ENCODE measurements at regions not wholly inside any gene's neighbourhood (a gene's known extent, or its start where the extent isn't known, plus 50 kb on each side); places are given as distances from the start of the nearest gene placed in this dataset.

DNA sequence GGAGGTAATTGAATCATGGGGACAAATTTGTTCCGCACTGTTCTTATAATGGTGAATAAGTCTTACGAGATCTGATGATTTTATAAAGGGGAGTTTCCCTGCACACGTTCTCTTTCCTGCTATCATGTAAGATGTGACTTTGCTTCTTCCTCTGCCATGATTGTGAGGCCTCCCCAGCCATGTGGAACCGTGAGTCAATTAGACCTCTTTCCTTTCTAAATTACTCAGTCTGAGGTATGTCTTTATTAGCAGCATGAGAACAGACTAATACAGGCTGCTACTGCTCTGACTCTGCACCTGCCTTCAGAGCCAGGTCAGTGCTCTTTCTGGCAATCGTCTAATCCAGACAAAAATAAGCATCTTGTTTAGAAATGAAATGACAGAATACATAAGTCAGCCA lies 479.2 kb upstream of the TUSC1 start:
- Histone ChIP-seq H3K4me3 (replicated peaks; ENCODE audit: insufficient read depth, low read length) (no peak overlapping the region), H3K27me3 (ENCODE audit: insufficient read depth, poor library complexity, severe bottlenecking) (no peaks in the 10 kb centered on the region), H3K27ac (replicated peaks) (no peak overlapping the region)
- no peak for DNase-seq (ENCODE audit: low read depth in 1 of 2, low spot score in 1 of 2)
- TF ChIP-seq, protein P1, sequence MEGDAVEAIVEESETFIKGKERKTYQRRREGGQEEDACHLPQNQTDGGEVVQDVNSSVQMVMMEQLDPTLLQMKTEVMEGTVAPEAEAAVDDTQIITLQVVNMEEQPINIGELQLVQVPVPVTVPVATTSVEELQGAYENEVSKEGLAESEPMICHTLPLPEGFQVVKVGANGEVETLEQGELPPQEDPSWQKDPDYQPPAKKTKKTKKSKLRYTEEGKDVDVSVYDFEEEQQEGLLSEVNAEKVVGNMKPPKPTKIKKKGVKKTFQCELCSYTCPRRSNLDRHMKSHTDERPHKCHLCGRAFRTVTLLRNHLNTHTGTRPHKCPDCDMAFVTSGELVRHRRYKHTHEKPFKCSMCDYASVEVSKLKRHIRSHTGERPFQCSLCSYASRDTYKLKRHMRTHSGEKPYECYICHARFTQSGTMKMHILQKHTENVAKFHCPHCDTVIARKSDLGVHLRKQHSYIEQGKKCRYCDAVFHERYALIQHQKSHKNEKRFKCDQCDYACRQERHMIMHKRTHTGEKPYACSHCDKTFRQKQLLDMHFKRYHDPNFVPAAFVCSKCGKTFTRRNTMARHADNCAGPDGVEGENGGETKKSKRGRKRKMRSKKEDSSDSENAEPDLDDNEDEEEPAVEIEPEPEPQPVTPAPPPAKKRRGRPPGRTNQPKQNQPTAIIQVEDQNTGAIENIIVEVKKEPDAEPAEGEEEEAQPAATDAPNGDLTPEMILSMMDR (IDR thresholded peaks at IDR 0.05; ENCODE audit: insufficient read depth, low read length) = no peak
- TF ChIP-seq, protein P2, sequence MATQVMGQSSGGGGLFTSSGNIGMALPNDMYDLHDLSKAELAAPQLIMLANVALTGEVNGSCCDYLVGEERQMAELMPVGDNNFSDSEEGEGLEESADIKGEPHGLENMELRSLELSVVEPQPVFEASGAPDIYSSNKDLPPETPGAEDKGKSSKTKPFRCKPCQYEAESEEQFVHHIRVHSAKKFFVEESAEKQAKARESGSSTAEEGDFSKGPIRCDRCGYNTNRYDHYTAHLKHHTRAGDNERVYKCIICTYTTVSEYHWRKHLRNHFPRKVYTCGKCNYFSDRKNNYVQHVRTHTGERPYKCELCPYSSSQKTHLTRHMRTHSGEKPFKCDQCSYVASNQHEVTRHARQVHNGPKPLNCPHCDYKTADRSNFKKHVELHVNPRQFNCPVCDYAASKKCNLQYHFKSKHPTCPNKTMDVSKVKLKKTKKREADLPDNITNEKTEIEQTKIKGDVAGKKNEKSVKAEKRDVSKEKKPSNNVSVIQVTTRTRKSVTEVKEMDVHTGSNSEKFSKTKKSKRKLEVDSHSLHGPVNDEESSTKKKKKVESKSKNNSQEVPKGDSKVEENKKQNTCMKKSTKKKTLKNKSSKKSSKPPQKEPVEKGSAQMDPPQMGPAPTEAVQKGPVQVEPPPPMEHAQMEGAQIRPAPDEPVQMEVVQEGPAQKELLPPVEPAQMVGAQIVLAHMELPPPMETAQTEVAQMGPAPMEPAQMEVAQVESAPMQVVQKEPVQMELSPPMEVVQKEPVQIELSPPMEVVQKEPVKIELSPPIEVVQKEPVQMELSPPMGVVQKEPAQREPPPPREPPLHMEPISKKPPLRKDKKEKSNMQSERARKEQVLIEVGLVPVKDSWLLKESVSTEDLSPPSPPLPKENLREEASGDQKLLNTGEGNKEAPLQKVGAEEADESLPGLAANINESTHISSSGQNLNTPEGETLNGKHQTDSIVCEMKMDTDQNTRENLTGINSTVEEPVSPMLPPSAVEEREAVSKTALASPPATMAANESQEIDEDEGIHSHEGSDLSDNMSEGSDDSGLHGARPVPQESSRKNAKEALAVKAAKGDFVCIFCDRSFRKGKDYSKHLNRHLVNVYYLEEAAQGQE (IDR thresholded peaks at IDR 0.05; ENCODE audit: insufficient replicate concordance, low read depth) = no peak
- TF ChIP-seq GABPA (IDR thresholded peaks at IDR 0.05; ENCODE audit: low read depth) = no peak
- TF ChIP-seq POLR2AphosphoS5 (IDR thresholded peaks at IDR 0.05; ENCODE audit: low read depth) = no peak
- no peak for TF ChIP-seq SPI1 (IDR thresholded peaks at IDR 0.05; ENCODE audit: borderline replicate concordance, low read depth)

DNA sequence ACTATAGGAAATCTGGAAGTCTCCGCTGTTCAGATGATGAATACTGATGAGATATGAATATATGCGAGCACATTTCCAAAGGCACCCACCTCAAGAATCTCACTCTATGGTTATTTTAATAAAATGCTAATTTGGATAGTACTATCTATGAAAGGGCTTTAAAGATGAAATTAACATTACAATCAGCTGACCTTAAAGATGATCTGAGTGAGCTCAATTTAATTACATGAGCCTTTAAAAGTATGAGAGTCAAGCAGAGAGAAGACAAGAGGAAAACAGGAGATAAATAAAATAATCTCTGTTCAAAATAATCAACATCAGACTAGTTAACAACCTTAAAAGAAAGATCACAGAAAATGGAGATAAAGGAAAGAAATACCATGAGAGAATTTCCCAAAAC lies 474.1 kb upstream of the TUSC1 start:
- H3K27me3 ChIP-seq (ENCODE audit: insufficient read depth, poor library complexity, severe bottlenecking) = no peaks in the 10 kb centered on the region
- H3K27ac ChIP-seq (replicated peaks) = no peak overlapping the region
- DNase-seq (ENCODE audit: low read depth in 1 of 2, low spot score in 1 of 2) = no peak
- TF ChIP-seq GABPA (IDR thresholded peaks at IDR 0.05; ENCODE audit: low read depth) = no peak
- TF ChIP-seq, protein P1 (IDR thresholded peaks at IDR 0.05; ENCODE audit: insufficient read depth, low read length) = no peak
- TF ChIP-seq POLR2AphosphoS5 (IDR thresholded peaks at IDR 0.05; ENCODE audit: low read depth) = no peak
- TF ChIP-seq SPI1 (IDR thresholded peaks at IDR 0.05; ENCODE audit: borderline replicate concordance, low read depth) = no peak
- TF ChIP-seq, protein P2 (IDR thresholded peaks at IDR 0.05; ENCODE audit: insufficient replicate concordance, low read depth) = no peak
- H3K4me3 ChIP-seq (replicated peaks; ENCODE audit: insufficient read depth, low read length) = no peak overlapping the region

DNA sequence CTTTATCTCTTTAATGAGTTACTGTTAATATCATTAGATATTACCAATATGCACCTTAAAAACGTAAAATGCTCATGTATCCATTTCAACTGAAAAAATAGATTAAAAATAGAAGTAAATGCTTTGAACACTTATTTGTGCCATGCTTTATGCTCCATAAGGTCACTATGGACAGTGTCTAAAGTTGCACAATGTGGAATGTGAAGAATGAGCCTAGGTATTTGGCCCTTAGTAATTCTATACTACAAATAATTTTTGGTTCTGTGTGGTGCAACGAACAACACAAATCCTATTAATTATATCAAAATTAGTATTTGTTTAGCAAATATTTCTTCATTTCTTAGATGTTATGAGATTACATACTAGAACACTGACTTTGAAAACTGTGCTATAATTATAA lies 469.9 kb upstream of the TUSC1 start:
- no peaks in the 10 kb centered on the region for H3K27me3 ChIP-seq (ENCODE audit: insufficient read depth, poor library complexity, severe bottlenecking)
- no peak overlapping the region for H3K27ac ChIP-seq (replicated peaks)
- H3K4me3 ChIP-seq (replicated peaks; ENCODE audit: insufficient read depth, low read length) = no peak overlapping the region
- no peak for DNase-seq (ENCODE audit: low read depth in 1 of 2, low spot score in 1 of 2)
- TF ChIP-seq POLR2AphosphoS5 (IDR thresholded peaks at IDR 0.05; ENCODE audit: low read depth) = no peak
- no peak for TF ChIP-seq SPI1 (IDR thresholded peaks at IDR 0.05; ENCODE audit: borderline replicate concordance, low read depth)

DNA sequence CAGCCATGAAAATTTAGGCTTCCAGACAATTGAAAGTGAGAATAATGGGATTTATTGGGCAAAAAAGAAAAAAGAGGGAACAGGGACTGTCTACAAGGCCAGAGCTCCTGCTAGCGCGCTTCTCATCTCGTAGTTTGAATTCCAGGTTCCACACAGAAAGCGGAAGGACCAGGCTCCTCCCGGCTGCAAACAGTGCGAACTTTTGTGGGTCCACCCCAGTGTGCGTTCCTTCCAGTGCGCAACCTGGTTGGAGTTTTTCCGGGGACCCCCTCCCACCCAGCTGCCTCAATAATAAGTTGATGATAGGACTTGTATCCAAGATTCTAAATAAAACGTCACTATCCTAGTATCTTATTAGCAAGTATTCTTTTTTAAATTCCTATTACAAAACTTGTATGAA lies 467.7 kb upstream of the TUSC1 start:
- H3K27ac ChIP-seq (replicated peaks) = no peak overlapping the region
- no peak for DNase-seq (ENCODE audit: low read depth in 1 of 2, low spot score in 1 of 2)
- TF ChIP-seq POLR2AphosphoS5 (IDR thresholded peaks at IDR 0.05; ENCODE audit: low read depth) (no peak), GABPA (IDR thresholded peaks at IDR 0.05; ENCODE audit: low read depth) (no peak), SPI1 (IDR thresholded peaks at IDR 0.05; ENCODE audit: borderline replicate concordance, low read depth) (no peak)
- TF ChIP-seq, protein P1 (IDR thresholded peaks at IDR 0.05; ENCODE audit: insufficient read depth, low read length) = no peak
- TF ChIP-seq, protein P2 (IDR thresholded peaks at IDR 0.05; ENCODE audit: insufficient replicate concordance, low read depth) = no peak
- no peaks in the 10 kb centered on the region for H3K27me3 ChIP-seq (ENCODE audit: insufficient read depth, poor library complexity, severe bottlenecking)
- no peak overlapping the region for H3K4me3 ChIP-seq (replicated peaks; ENCODE audit: insufficient read depth, low read length)
